ENCODE measurements at regions not wholly inside any gene's neighbourhood (a gene's known extent, or its start where the extent isn't known, plus 50 kb on each side); places are given as distances from the start of the nearest gene placed in this dataset.

GRCh38 chr7:17699696-17700095, 240.6 kb downstream of the SNX13 start:
- TF ChIP-seq, protein P1, sequence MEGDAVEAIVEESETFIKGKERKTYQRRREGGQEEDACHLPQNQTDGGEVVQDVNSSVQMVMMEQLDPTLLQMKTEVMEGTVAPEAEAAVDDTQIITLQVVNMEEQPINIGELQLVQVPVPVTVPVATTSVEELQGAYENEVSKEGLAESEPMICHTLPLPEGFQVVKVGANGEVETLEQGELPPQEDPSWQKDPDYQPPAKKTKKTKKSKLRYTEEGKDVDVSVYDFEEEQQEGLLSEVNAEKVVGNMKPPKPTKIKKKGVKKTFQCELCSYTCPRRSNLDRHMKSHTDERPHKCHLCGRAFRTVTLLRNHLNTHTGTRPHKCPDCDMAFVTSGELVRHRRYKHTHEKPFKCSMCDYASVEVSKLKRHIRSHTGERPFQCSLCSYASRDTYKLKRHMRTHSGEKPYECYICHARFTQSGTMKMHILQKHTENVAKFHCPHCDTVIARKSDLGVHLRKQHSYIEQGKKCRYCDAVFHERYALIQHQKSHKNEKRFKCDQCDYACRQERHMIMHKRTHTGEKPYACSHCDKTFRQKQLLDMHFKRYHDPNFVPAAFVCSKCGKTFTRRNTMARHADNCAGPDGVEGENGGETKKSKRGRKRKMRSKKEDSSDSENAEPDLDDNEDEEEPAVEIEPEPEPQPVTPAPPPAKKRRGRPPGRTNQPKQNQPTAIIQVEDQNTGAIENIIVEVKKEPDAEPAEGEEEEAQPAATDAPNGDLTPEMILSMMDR (conservative IDR thresholded peaks at IDR 0.05; ENCODE audit: low read length): no peak
- TF ChIP-seq EZH2phosphoT487 (IDR thresholded peaks at IDR 0.05; ENCODE audit: borderline replicate concordance, low read depth, low read length): no peak

Measured in OCI-LY7 (cell line).